HG03280 (cell line): ENCODE measurements at regions not wholly inside any gene's neighbourhood (a gene's known extent, or its start where the extent isn't known, plus 50 kb on each side); places are given as distances from the start of the nearest gene placed in this dataset.

Experiments
- ATAC-seq: cut with Tn5 transposase; IDR thresholded peaks from one replicate; pipeline ENCODE4 v1.9.1; 2021; ENCODE audit warnings: mild to moderate bottlenecking, moderate library complexity; ENCODE audit not compliant: unreplicated experiment

DNA sequence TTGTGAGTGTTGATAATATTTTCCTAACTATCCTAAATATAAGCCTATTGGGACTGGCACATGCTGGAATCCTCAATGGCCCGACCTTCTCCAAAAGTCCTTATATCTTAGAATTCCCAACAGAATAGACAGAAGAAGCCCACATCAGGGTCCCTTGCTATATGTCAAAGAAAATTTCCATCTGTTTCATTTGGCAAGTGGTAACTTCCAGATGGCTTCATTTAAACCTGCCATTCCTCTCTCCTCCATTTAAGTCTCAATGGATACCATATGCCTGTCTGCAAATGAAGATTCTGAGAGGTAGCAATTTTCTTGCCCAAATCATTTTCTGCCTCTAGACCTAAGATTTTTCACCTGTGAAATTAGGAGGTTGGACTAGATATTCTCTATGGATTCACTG, 73.1 kb upstream of the KCNA4 start:
- ATAC-seq, result no peak

- ATAC-seq, result no peak
These were observed 74.4 kb upstream of the KCNA4 start for GRCh38 chr11:30091246-30091645.

DNA sequence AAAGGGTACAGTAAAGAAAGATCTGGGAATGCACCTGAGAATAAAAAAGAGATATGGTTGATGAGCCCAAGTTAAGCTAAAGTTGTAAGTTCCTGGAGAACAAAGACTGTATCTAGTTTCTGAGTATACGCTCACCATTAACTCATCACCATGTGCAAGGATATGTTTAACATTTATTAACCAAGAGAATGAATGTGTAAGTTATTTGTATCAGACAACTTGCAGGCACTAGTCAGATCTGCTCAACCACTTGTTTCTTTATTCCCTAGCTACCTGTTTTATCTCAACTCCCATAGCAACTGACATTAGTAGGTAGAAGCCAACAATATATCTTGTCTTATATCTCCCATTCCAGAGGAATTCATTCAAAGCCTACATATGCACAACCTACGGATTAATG, 74.9 kb upstream of the KCNA4 start:
- no peak for ATAC-seq

DNA sequence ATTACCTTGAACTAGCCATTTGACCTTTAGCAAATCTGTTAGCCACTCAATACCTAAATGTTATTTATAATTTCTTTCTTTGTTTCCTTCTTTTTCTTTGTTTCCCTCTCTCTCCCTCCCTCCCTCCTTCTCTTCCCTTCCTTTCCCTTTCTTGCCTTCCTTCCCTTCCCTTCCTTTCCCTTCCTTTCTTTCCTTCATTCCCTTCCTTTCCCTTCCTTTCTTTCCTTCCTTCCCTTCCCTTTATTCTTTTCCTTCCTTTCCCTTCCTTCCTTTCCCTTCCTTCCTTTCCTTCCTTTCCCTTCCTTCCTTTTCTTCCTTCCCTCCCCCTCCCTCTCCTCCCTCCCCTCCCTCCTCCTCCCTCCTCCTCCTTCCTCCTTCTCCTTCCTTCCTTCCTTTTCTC, 75.7 kb upstream of the KCNA4 start:
- ATAC-seq, result no peak

- ATAC-seq, result no peak
These were observed 83.7 kb upstream of the KCNA4 start for GRCh38 chr11:30100495-30100894.

DNA sequence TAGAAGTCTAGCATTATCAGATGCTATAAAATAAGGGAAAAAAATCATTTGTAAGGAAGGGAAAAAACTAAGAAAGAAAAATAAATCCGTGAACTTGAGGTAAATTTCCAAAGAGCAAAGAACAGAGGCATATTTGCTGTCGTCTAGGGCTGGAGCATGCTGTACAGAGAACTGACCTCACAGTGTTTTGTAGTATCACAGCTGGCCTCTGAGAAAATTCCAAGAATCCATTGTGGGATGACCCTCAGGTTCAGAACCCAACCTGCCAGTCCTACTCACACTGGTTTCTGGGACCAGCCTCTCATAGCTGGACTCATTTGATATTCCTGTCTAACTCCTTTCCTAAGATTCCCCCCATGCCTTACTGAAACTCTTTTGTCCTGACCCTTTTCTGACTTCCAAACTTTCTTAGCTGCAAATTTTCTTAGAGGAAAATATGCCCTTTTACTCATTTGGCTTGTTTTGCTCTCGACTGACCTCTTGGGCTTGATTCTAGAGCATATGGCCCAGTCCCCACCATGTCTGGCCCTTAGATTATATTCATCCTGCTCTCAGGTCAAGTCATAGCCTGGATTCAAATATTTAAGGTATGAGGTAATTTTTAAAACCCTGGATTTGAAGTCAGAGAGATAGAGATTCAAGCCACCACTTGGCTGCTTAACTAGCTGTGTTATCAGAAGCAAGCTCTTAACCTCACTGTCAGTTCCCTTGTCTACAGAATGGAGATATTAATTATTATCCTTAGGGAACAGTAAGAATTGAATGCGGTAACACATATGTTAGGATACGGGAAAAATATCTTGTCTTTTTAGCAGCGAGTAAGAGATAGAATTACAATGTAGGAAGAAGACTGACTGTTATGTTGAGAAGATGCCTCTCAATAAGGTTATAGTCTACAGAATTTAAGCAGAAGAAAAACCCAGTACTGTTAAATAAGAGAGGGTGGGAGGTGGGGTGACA, 89.7 kb upstream of the KCNA4 start:
- no peak for ATAC-seq

DNA sequence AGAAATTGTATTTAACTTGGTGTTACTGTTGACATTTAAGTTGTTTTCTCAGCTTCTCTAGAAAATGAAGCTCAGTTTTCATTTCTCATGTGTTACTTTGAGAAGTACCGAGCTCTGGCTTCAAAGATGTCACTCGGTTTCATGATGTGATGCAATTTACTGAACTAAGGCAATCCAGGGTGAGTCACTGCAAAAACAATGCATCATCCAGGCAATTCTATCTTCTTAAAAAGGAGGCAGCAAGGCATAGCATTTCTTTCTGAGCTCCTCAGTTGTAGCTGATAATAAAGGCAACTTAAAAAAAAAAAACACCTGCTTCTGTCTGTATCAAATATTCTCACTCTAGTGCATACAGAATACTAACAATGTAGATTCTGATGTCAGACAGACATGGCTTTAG, 91.1 kb upstream of the KCNA4 start:
- no peak for ATAC-seq

- ATAC-seq, result no peak
These were observed 92.9 kb upstream of the KCNA4 start for GRCh38 chr11:30109774-30110173.

DNA sequence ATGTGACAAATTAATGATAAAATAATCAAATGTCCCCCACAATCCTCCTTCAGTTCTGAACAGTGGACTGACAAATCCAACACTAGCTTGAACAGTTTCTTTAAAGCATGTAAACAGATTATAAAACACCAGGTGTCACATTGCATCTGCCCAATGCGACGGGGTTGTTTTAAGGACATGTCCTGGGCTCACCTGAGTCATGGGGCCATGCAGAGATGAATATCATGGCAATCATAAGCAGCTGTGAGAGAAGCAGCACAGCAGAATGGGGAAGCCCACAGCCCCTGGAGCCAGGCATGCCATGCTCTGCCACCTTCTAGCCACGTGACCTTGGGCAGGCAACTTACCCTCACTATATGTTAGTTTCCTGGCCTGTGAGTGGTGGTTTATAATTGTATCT, 93.9 kb upstream of the KCNA4 start:
- no peak for ATAC-seq

GRCh38 chr11:30111786-30112185, 95.0 kb upstream of the KCNA4 start:
- no peak for ATAC-seq

DNA sequence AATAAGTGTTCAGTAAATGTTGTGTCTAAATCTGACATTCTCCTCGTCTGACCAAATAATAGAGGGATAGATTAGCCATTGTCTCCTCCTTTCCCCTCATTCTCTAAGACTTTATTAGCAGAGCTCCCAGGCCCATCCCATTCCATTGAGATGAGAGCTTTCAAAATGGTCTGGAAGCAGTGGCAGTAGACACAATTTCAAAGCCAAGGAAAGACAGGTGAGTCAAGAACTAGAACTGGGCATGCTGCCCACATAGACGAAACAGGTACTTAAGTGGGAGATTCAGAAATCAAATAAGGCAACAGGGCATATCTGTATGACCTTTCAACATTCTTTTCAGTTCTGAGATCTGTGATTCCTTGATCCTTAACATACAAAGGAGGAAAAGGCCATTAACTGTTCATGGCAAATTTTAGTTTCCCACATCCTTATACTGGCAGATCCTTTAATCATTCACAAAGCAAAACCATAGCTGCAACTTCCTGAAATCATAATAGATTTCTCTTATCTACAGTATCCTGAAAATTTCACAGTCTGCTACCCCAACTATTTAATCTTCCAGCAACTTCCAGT, 96.6 kb upstream of the KCNA4 start:
- ATAC-seq, result no peak

DNA sequence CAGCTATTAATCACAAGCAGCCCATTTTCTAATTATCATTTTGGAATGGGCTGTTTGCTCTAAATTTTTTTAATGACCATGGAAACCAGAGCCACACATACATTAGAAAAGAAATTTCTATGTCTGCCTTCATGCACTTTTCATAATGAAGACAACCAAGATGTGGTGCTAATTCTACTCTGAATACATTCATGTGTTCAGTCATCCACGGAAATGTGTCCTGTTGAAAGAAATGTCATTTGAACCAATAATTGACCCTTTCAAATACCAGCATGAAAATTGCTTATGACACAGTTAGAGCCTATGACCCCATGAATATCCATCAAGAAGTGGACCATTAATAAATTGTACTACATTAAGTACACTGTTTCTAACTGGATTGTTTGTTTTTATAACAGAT, 99.7 kb upstream of the KCNA4 start:
- ATAC-seq, result no peak

DNA sequence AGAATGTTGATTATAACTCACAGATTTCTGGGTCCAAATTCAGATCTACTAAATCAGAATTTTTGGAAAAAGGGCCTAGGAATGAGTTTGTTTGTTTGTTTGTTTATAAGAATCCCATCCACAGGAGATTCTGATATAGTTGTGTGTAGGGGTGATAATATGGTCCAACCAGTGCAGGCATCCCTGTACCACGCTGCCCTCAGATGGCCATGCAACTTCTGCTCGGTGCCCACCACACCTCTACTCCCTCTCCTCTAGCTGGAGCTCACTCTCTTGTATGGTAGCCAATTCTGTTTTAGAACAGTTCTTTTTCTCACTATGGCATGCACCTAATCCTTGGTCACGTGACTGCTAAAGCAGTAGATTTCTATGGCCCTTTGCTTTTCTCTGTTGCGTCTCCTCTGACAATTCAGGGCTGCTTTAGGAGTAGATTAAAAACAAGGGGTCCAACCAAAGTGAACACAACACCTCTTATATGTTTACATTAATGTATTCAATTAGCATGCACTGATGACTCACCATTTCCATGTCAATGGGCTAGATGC, 103.3 kb upstream of the KCNA4 start:
- no peak for ATAC-seq

GRCh38 chr11:30125456-30125855, 105.4 kb upstream of the FSHB start:
- no peak for ATAC-seq

- ATAC-seq, result peak; percentile 55
These were observed 102.4 kb upstream of the FSHB start for GRCh38 chr11:30128269-30128932.

DNA sequence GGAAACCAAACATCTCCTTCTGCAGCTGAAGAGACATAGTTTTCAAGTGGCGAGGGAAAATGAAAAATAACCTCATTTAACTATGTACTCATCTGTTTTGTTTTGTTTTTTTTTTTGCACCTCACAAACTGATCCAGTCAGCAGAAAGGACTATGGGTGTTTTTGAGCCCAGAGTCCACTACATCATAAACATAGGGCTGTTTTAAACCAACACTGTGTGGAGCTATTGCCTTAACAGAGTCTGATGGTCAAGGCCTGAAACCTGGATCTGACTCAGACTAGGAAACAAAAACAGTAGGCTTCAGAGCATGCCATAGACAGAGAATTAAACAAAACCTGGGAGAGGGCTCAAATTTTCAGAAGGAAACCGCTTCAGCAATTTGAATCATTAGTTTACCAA, 99.3 kb upstream of the FSHB start:
- peak; percentile 60 for ATAC-seq

- no peak for ATAC-seq
These were observed 97.5 kb upstream of the FSHB start for GRCh38 chr11:30133281-30133680.

DNA sequence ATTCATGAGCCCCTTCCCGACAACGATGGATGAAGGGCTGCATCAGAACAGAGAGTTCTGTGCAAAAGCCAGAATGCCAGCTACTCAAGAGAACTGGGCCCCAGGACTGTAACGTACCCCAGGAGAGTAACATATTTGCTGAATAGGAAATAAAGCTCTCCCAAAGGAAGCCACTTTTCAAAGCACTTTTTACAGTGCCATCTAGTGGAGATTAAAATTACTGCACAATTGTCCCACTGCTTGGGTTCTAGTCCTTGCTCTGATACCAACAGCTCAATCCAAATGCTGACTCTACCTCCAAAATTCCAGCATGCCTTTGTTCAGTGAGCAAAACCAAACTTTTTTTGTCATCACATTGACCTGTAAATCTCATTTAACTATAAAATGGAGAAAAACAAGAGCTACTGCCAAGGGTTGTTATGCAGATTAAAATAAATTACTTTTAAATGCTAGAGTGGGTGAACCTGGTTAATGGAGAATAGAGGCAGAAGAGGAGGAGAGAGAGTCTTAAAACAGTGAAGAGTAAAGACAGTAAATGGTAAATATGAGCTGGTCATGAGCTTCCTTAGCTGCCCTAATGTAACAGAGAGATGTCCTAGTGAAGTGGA, 87.6 kb upstream of the FSHB start:
- ATAC-seq, result no peak

DNA sequence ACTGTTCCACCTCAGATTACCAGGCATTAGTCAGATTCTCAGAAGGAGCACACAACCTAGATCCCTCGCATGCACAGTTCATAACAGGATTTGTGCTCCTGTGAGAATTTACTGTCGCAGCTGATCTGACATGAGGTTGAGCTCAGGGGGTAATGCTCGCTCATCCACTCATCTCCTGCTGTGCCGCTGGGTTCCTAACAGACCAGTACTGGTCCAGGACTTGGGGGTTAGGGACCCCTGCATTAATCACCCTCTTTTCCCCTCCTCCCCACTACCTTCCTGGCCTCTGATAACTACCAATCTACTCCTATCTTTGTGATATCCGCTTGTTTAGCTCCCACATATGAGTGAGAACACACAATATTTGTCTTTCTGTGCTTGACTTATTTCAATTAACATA, 83.5 kb upstream of the FSHB start:
- ATAC-seq, result no peak

DNA sequence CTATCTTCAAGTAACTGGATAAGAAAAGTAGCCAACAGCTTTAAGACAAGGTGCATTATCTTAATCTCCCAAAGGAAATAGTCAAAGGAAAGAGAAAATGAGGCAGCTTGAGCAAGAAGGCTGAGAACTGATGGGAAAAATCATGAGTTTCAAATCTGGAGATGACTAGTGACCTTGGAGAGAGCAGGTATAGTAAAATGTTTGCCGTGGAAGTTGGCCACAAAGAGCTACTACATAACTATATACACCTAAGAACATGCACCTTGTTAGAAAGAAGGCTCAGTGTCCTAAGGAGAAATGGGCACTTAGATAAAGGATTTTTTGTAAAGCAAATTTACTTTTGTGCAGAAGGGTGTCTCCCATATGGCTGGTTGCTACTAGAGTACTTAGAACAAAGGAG, 80.8 kb upstream of the FSHB start:
- no peak for ATAC-seq

DNA sequence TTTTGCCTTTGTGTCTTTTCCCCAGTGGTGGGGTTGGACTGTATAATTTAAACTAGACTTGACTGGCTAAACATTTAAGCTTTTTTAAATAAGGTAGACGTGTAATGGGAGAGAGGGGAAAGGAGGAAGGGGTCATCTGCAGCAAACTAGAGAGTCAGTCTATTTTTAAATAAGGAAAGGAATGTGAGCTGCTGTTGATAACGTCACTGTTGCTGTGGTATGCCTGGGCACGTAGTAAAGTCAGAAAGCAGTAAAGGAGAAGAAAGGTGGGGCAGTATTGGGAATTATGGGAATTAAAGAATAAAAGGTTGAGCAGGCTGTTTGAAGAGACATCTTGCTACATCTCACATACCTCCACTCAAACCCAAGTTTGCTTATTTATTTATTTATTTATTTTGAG, 80.4 kb upstream of the FSHB start:
- ATAC-seq, result no peak
